ENCODE measurements at regions not wholly inside any gene's neighbourhood (a gene's known extent, or its start where the extent isn't known, plus 50 kb on each side); places are given as distances from the start of the nearest gene placed in this dataset.

GRCh38 chr3:17935222-17935621 lies 192.8 kb upstream of the TBC1D5 start:
- no peak for TF ChIP-seq POLR2A (IDR thresholded peaks at IDR 0.05; ENCODE audit: control extremely low read depth in 1 of 2, low read depth in 2 of 2, low read length in 2 of 2)
- TF ChIP-seq JUND (IDR thresholded peaks at IDR 0.05; ENCODE audit: low read length), result no peak
- no peak for TF ChIP-seq CBX8 (IDR thresholded peaks at IDR 0.05; ENCODE audit: borderline replicate concordance, low read depth, low read length)
- TF ChIP-seq CTCF (IDR thresholded peaks at IDR 0.05; ENCODE audit: control extremely low read depth in 1 of 3, insufficient read depth in 1 of 3, low read depth in 1 of 3, low read length in 3 of 3), result no peak
- no peak for TF ChIP-seq EP300 (IDR thresholded peaks at IDR 0.05; ENCODE audit: borderline replicate concordance in 1 of 2, low read depth in 2 of 2, low read length in 2 of 2)
- no peak for TF ChIP-seq EZH2 (IDR thresholded peaks at IDR 0.05; ENCODE audit: low read depth, low read length, severe bottlenecking)
- no peak for TF ChIP-seq RAD21 (IDR thresholded peaks at IDR 0.05 in 1 of 2, conservative IDR thresholded peaks at IDR 0.05 in 1 of 2; ENCODE audit: low read depth in 2 of 2, low read length in 2 of 2)

All from H1 (cell line).